ENCODE measurements at regions not wholly inside any gene's neighbourhood (a gene's known extent, or its start where the extent isn't known, plus 50 kb on each side); places are given as distances from the start of the nearest gene placed in this dataset.

- H3K4me3 ChIP-seq = no peak overlapping the region
- no peak for ATAC-seq
- H3K4me1 ChIP-seq = no peaks in the 10 kb centered on the region
- peaks cover 0 to 53% (median 12%) of the 10 kb centered on the region in 11 donors for H3K9me3 ChIP-seq
- no peak for TF ChIP-seq CTCF (IDR thresholded peaks at IDR 0.05)
- H3K27ac ChIP-seq = no peak overlapping the region
- no peak for DNase-seq
- H3K36me3 ChIP-seq = no peaks in the 10 kb centered on the region
- 28 to 52% methylated on average over 1 of the region's 1 CpG for WGBS, 2 donors
- no peaks in the 10 kb centered on the region for H3K27me3 ChIP-seq
- intact Hi-C loops (cut with DNase I) = no loop called here
Measured at GRCh38 chr17:54749157-54749556, 151.5 kb upstream of the TOM1L1 start.

GRCh38 chr17:54754560-54754959 lies 146.1 kb upstream of the TOM1L1 start:
- 77 to 80% methylated on average over 15 of the region's 15 CpGs for WGBS, 2 donors
- H3K27me3 ChIP-seq = peaks cover 0 to 6% (median 0%) of the 10 kb centered on the region in 7 donors
- no peak overlapping the region for H3K4me3 ChIP-seq
- no peak for DNase-seq
- no peak for TF ChIP-seq CTCF (IDR thresholded peaks at IDR 0.05)
- no peaks in the 10 kb centered on the region for H3K4me1 ChIP-seq
- H3K36me3 ChIP-seq = no peaks in the 10 kb centered on the region
- H3K27ac ChIP-seq = no peak overlapping the region
- intact Hi-C loops (cut with DNase I) = no loop called here
- peaks cover 0 to 6% (median 0%) of the 10 kb centered on the region in 11 donors for H3K9me3 ChIP-seq
- ATAC-seq = no peak

- peaks cover 0 to 6% (median 0%) of the 10 kb centered on the region in 7 donors for H3K27me3 ChIP-seq
- DNase-seq (no peak), ATAC-seq (no peak)
- no peak overlapping the region for H3K4me3 ChIP-seq
- WGBS, 2 donors = 53 to 54% methylated on average over 3 of the region's 3 CpGs
- intact Hi-C loops (cut with DNase I) = no loop called here
- H3K9me3 ChIP-seq = peaks cover 0 to 2% (median 0%) of the 10 kb centered on the region in 11 donors
- no peak for TF ChIP-seq CTCF (IDR thresholded peaks at IDR 0.05)
- no peaks in the 10 kb centered on the region for H3K36me3 ChIP-seq
- no peaks in the 10 kb centered on the region for H3K4me1 ChIP-seq
- H3K27ac ChIP-seq = no peak overlapping the region
Measured at GRCh38 chr17:54760836-54761235, 139.8 kb upstream of the TOM1L1 start.

GRCh38 chr17:54770836-54771235 lies 129.8 kb upstream of the TOM1L1 start:
- 19 to 27% methylated on average over 2 of the region's 2 CpGs for WGBS, 2 donors
- TF ChIP-seq CTCF (IDR thresholded peaks at IDR 0.05) = no peak
- ATAC-seq = no peak
- no peaks in the 10 kb centered on the region for H3K27me3 ChIP-seq
- no peak overlapping the region for H3K27ac ChIP-seq
- H3K4me1 ChIP-seq = no peaks in the 10 kb centered on the region
- H3K9me3 ChIP-seq = peaks cover 0 to 5% (median 0%) of the 10 kb centered on the region in 11 donors
- DNase-seq = no peak
- H3K4me3 ChIP-seq = no peak overlapping the region
- intact Hi-C loops (cut with DNase I) = loop anchor here in 1 of 10 donors (10.0 kb wide), 1 partner anchor 46 kb away; no protein-coding TSS in a partner anchor
- H3K36me3 ChIP-seq = no peaks in the 10 kb centered on the region

Measured in heart right ventricle (tissue), 16 donors.